HEK293 (cell line): ENCODE measurements at regions not wholly inside any gene's neighbourhood (a gene's known extent, or its start where the extent isn't known, plus 50 kb on each side); places are given as distances from the start of the nearest gene placed in this dataset.

Experiments
- CTCF ChIA-PET: fragments of 350-600 bp; formaldehyde crosslinking; extraction: SDS; loops from one replicate; lab custom pipeline; 2021; ENCODE audit warnings: antibody characterized with exemption; lab: Yijun Ruan, JAX
- POLR2A ChIA-PET: fragments of 300-600 bp; formaldehyde crosslinking; extraction: SDS; loops from one replicate; lab custom pipeline; 2020; ENCODE audit warnings: antibody characterized with exemption, inconsistent platforms; lab: Yijun Ruan, JAX
- H3K27ac ChIP-seq: fragments of 200-500 bp; sonication (Bioruptor generic); 2 replicates; pipeline ENCODE4 v1.5.1; 2014; ENCODE audit warnings: low read depth, low read length, control low read depth, inconsistent platforms; ENCODE audit errors: extremely low read depth
- H3K36me3 ChIP-seq, 2 experiments: fragments of 200-500 bp in 1 of 2; sonication (Bioruptor generic) in 1 of 2; 1 replicate in 1 of 2; 2 replicates in 1 of 2; pipeline ENCODE4 v1.5.1; 2014 to 2017; ENCODE audit warnings: inconsistent platforms in 2 of 2, low read length in 2 of 2; ENCODE audit not compliant: control insufficient read depth in 2 of 2, insufficient read depth in 1 of 2
- H3K4me1 ChIP-seq: fragments of 200-500 bp; sonication (Bioruptor generic); 2 replicates; pipeline ENCODE4 v1.5.1; 2014; ENCODE audit warnings: mild to moderate bottlenecking, low read length, inconsistent platforms; ENCODE audit not compliant: control insufficient read depth, insufficient read depth
- H3K4me3 ChIP-seq: 2 replicates; pipeline ENCODE4 v1.5.1; 2011; ENCODE audit warnings: low read depth, mild to moderate bottlenecking, control low read depth, low read length, moderate library complexity
- H3K9me3 ChIP-seq: fragments of 200-500 bp; sonication (Bioruptor generic); 2 replicates; pipeline ENCODE4 v1.5.1; 2014; ENCODE audit warnings: low read depth, low read length, inconsistent platforms; ENCODE audit not compliant: control insufficient read depth, insufficient read depth
- GLIS1 ChIP-seq: fragments of 450-650 bp; formaldehyde crosslinking; IDR thresholded peaks from 2 replicates; pipeline ENCODE4 v1.5.1; 2016; ENCODE audit warnings: missing biosample characterization, missing genetic modification characterization
- KLF7 ChIP-seq: fragments of 450-650 bp; formaldehyde crosslinking; IDR thresholded peaks from 2 replicates; pipeline ENCODE4 v1.5.1; 2016; ENCODE audit warnings: missing biosample characterization, missing genetic modification characterization, borderline replicate concordance
- KLF9 ChIP-seq: fragments of 450-650 bp; formaldehyde crosslinking; IDR thresholded peaks from 2 replicates; pipeline ENCODE4 v1.5.1; 2016; ENCODE audit warnings: missing biosample characterization, missing genetic modification characterization, low read depth
- OVOL3 ChIP-seq: fragments of 450-650 bp; formaldehyde crosslinking; IDR thresholded peaks from 2 replicates; pipeline ENCODE4 v1.5.1; 2016; ENCODE audit warnings: missing biosample characterization, missing genetic modification characterization
- PRDM6 ChIP-seq: fragments of 450-650 bp; formaldehyde crosslinking; IDR thresholded peaks from 2 replicates; pipeline ENCODE4 v1.5.1; 2017; ENCODE audit warnings: missing biosample characterization, missing genetic modification characterization
- ZBTB17 ChIP-seq: fragments of 450-650 bp; formaldehyde crosslinking; IDR thresholded peaks from 2 replicates; pipeline ENCODE4 v1.5.1; 2016; ENCODE audit warnings: missing biosample characterization, missing genetic modification characterization
- ZBTB21 ChIP-seq: fragments of 450-650 bp; formaldehyde crosslinking; IDR thresholded peaks from 2 replicates; pipeline ENCODE4 v1.5.1; 2017; ENCODE audit warnings: missing biosample characterization, missing genetic modification characterization
- ZNF146 ChIP-seq: fragments of 450-650 bp; formaldehyde crosslinking; IDR thresholded peaks from 2 replicates; pipeline ENCODE4 v1.5.1; 2016; ENCODE audit warnings: missing biosample characterization, missing genetic modification characterization
- ZNF239 ChIP-seq: fragments of 450-650 bp; formaldehyde crosslinking; IDR thresholded peaks from 2 replicates; pipeline ENCODE4 v1.5.1; 2016; ENCODE audit warnings: missing biosample characterization, missing genetic modification characterization
- ZNF266 ChIP-seq: fragments of 450-650 bp; formaldehyde crosslinking; IDR thresholded peaks from 2 replicates; pipeline ENCODE4 v1.5.1; 2016; ENCODE audit warnings: missing biosample characterization, missing genetic modification characterization, low read depth
- ZNF366 ChIP-seq: fragments of 450-650 bp; formaldehyde crosslinking; conservative IDR thresholded peaks from 2 replicates; pipeline ENCODE4 v1.5.1; 2016; ENCODE audit warnings: missing biosample characterization, missing genetic modification characterization
- ZNF416 ChIP-seq: fragments of 450-650 bp; formaldehyde crosslinking; IDR thresholded peaks from 2 replicates; pipeline ENCODE4 v1.5.1; 2016; ENCODE audit warnings: missing biosample characterization, missing genetic modification characterization
- ZNF501 ChIP-seq: fragments of 450-650 bp; formaldehyde crosslinking; IDR thresholded peaks from 2 replicates; pipeline ENCODE4 v1.5.1; 2016; ENCODE audit warnings: missing biosample characterization, missing genetic modification characterization
- ZNF555 ChIP-seq: fragments of 450-650 bp; formaldehyde crosslinking; conservative IDR thresholded peaks from 2 replicates; pipeline ENCODE4 v1.5.1; 2017; ENCODE audit warnings: missing biosample characterization, mild to moderate bottlenecking, missing genetic modification characterization, inconsistent platforms
- ZNF621 ChIP-seq: fragments of 450-650 bp; formaldehyde crosslinking; IDR thresholded peaks from 2 replicates; pipeline ENCODE4 v1.5.1; 2017; ENCODE audit warnings: missing biosample characterization, missing genetic modification characterization
- ZNF626 ChIP-seq: fragments of 450-650 bp; sonication (Bioruptor Pico); formaldehyde crosslinking; IDR thresholded peaks from 2 replicates; pipeline ENCODE4 v1.5.1; 2018; ENCODE audit warnings: missing biosample characterization, missing genetic modification characterization, inconsistent platforms
- ZNF660 ChIP-seq: fragments of 450-650 bp; IDR thresholded peaks from 2 replicates; pipeline ENCODE4 v1.5.1; 2018; ENCODE audit warnings: missing biosample characterization, mild to moderate bottlenecking, missing genetic modification characterization
- ZNF701 ChIP-seq: fragments of 450-650 bp; formaldehyde crosslinking; IDR thresholded peaks from 2 replicates; pipeline ENCODE4 v1.5.1; 2016; ENCODE audit warnings: missing biosample characterization, missing genetic modification characterization
- ZNF747 ChIP-seq: fragments of 450-650 bp; formaldehyde crosslinking; IDR thresholded peaks from 2 replicates; pipeline ENCODE4 v1.5.1; 2016; ENCODE audit warnings: missing biosample characterization, missing genetic modification characterization
- ZNF777 ChIP-seq: fragments of 450-650 bp; formaldehyde crosslinking; IDR thresholded peaks from 2 replicates; pipeline ENCODE4 v1.5.1; 2017; ENCODE audit warnings: missing biosample characterization, missing genetic modification characterization, borderline replicate concordance
- ZSCAN23 ChIP-seq: fragments of 450-650 bp; formaldehyde crosslinking; IDR thresholded peaks from 2 replicates; pipeline ENCODE4 v1.5.1; 2016; ENCODE audit warnings: missing biosample characterization, missing genetic modification characterization
- TF ChIP-seq, protein P1 (sequence below): fragments of 450-650 bp; formaldehyde crosslinking; IDR thresholded peaks from 2 replicates; pipeline ENCODE4 v1.5.1; 2016; ENCODE audit warnings: missing biosample characterization, missing genetic modification characterization
- TF ChIP-seq, protein P2 (sequence below): fragments of 450-650 bp; formaldehyde crosslinking; IDR thresholded peaks from 2 replicates; pipeline ENCODE4 v1.5.1; 2016; ENCODE audit warnings: missing biosample characterization, missing genetic modification characterization
- TF ChIP-seq, protein P3 (sequence below): IDR thresholded peaks from 2 replicates; pipeline ENCODE4 v1.6.1; 2011; ENCODE audit warnings: mild to moderate bottlenecking, low read depth, low read length, borderline replicate concordance
- TF ChIP-seq, protein P4 (sequence below): sonication (generic); formaldehyde crosslinking; IDR thresholded peaks from 2 replicates; pipeline ENCODE4 v1.8.1; 2022; ENCODE audit warnings: mild to moderate bottlenecking, moderate library complexity, missing genetic modification reagents
- TF ChIP-seq, protein P5 (sequence below): fragments of 450-650 bp; formaldehyde crosslinking; IDR thresholded peaks from 2 replicates; pipeline ENCODE4 v1.5.1; 2016; ENCODE audit warnings: missing biosample characterization, missing genetic modification characterization

DNA sequence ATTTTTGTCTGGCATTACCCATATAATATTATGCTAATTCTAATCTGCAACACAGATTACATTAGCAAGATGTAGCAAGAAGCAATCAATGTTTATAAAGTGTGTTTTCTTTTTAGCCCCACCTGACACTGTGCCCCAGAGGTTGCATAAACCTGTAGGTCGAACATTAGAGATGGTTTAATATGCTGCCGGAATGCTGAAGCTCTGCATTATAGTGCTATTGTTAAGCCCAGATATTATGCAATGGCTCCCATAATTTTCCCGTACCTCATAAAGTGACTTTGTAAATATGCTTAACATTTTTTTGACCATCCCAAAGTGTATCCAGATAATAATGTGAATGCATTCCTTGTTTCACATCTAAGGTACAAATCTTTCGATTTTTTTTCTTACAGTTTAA lies 109.3 kb upstream of the MAP4K3 start:
- ChIA-PET POLR2A (no interaction called here), CTCF (no interaction called here)
- H3K4me1 ChIP-seq, result peaks cover 10% of the 10 kb centered on the region; the same call in 1 of the 2 replicates
- H3K36me3 ChIP-seq, result no peaks in the 10 kb centered on the region
- no peak overlapping the region for H3K4me3 ChIP-seq
- TF ChIP-seq ZNF621 (tag by site-specific recombination), result no peak
- TF ChIP-seq ZNF366 (tag by site-specific recombination), result no peak
- no peak for TF ChIP-seq ZBTB17 (tag by site-specific recombination)
- TF ChIP-seq ZNF146, result no peak
- TF ChIP-seq, protein P1, sequence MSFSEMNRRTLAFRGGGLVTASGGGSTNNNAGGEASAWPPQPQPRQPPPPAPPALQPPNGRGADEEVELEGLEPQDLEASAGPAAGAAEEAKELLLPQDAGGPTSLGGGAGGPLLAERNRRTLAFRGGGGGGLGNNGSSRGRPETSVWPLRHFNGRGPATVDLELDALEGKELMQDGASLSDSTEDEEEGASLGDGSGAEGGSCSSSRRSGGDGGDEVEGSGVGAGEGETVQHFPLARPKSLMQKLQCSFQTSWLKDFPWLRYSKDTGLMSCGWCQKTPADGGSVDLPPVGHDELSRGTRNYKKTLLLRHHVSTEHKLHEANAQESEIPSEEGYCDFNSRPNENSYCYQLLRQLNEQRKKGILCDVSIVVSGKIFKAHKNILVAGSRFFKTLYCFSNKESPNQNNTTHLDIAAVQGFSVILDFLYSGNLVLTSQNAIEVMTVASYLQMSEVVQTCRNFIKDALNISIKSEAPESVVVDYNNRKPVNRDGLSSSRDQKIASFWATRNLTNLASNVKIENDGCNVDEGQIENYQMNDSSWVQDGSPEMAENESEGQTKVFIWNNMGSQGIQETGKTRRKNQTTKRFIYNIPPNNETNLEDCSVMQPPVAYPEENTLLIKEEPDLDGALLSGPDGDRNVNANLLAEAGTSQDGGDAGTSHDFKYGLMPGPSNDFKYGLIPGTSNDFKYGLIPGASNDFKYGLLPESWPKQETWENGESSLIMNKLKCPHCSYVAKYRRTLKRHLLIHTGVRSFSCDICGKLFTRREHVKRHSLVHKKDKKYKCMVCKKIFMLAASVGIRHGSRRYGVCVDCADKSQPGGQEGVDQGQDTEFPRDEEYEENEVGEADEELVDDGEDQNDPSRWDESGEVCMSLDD (tag by site-specific recombination), result no peak
- TF ChIP-seq, protein P2, sequence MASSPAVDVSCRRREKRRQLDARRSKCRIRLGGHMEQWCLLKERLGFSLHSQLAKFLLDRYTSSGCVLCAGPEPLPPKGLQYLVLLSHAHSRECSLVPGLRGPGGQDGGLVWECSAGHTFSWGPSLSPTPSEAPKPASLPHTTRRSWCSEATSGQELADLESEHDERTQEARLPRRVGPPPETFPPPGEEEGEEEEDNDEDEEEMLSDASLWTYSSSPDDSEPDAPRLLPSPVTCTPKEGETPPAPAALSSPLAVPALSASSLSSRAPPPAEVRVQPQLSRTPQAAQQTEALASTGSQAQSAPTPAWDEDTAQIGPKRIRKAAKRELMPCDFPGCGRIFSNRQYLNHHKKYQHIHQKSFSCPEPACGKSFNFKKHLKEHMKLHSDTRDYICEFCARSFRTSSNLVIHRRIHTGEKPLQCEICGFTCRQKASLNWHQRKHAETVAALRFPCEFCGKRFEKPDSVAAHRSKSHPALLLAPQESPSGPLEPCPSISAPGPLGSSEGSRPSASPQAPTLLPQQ, result no peak
- TF ChIP-seq GLIS1 (tag by site-specific recombination), result no peak
- no peak for TF ChIP-seq ZNF660 (tag by site-specific recombination)
- no peak for TF ChIP-seq ZNF555 (tag by site-specific recombination)
- TF ChIP-seq ZBTB21 (tag by site-specific recombination), result no peak
- TF ChIP-seq ZSCAN23 (tag by site-specific recombination), result no peak
- no peak for TF ChIP-seq ZNF701
- no peak for TF ChIP-seq ZNF239
- no peak for TF ChIP-seq ZNF266 (tag by site-specific recombination)
- TF ChIP-seq ZNF416 (tag by site-specific recombination), result no peak
- TF ChIP-seq, protein P3, sequence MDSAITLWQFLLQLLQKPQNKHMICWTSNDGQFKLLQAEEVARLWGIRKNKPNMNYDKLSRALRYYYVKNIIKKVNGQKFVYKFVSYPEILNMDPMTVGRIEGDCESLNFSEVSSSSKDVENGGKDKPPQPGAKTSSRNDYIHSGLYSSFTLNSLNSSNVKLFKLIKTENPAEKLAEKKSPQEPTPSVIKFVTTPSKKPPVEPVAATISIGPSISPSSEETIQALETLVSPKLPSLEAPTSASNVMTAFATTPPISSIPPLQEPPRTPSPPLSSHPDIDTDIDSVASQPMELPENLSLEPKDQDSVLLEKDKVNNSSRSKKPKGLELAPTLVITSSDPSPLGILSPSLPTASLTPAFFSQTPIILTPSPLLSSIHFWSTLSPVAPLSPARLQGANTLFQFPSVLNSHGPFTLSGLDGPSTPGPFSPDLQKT, result no peak
- no peak for TF ChIP-seq KLF7
- TF ChIP-seq ZNF501 (tag by site-specific recombination), result no peak
- TF ChIP-seq, protein P4, sequence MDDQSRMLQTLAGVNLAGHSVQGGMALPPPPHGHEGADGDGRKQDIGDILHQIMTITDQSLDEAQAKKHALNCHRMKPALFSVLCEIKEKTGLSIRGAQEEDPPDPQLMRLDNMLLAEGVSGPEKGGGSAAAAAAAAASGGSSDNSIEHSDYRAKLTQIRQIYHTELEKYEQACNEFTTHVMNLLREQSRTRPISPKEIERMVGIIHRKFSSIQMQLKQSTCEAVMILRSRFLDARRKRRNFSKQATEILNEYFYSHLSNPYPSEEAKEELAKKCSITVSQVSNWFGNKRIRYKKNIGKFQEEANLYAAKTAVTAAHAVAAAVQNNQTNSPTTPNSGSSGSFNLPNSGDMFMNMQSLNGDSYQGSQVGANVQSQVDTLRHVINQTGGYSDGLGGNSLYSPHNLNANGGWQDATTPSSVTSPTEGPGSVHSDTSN (CRISPR knock-in tag), result no peak
- no peak for TF ChIP-seq ZNF777 (tag by site-specific recombination)
- no peaks in the 10 kb centered on the region for H3K9me3 ChIP-seq
- H3K27ac ChIP-seq, result no peak overlapping the region

GRCh38 chr2:39546937-39547336 lies 109.9 kb upstream of the MAP4K3 start:
- Histone ChIP-seq H3K4me3 (no peak overlapping the region), H3K36me3 (no peaks in the 10 kb centered on the region), H3K27ac (no peak overlapping the region), H3K9me3 (no peaks in the 10 kb centered on the region), H3K4me1 (peaks cover 14% of the 10 kb centered on the region)
- ChIA-PET CTCF (no interaction called here), POLR2A (no interaction called here)
- TF ChIP-seq, protein P5, sequence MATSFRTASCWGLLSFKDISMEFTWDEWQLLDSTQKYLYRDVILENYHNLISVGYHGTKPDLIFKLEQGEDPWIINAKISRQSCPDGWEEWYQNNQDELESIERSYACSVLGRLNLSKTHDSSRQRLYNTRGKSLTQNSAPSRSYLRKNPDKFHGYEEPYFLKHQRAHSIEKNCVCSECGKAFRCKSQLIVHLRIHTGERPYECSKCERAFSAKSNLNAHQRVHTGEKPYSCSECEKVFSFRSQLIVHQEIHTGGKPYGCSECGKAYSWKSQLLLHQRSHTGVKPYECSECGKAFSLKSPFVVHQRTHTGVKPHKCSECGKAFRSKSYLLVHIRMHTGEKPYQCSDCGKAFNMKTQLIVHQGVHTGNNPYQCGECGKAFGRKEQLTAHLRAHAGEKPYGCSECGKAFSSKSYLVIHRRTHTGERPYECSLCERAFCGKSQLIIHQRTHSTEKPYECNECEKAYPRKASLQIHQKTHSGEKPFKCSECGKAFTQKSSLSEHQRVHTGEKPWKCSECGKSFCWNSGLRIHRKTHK (tag by site-specific recombination), result no peak
- TF ChIP-seq OVOL3 (tag by site-specific recombination) (no peak), ZNF747 (no peak), KLF9 (no peak), ZNF626 (tag by site-specific recombination) (no peak), PRDM6 (tag by site-specific recombination) (no peak), ZBTB17 (tag by site-specific recombination) (no peak)
